ENCODE measurements at regions not wholly inside any gene's neighbourhood (a gene's known extent, or its start where the extent isn't known, plus 50 kb on each side); places are given as distances from the start of the nearest gene placed in this dataset.

- no peak for TF ChIP-seq EZH2phosphoT487 (IDR thresholded peaks at IDR 0.05; ENCODE audit: low read depth)
Observed at GRCh38 chr15:87576486-87577176, 679.9 kb downstream of the NTRK3 start.

GRCh38 chr15:87575896-87576473, 680.6 kb downstream of the NTRK3 start:
- no peaks in the 10 kb centered on the region for H3K36me3 ChIP-seq (replicated peaks; ENCODE audit: low read depth, low read length)
- no peak overlapping the region for H3K4me3 ChIP-seq (ENCODE audit: low read length)
- TF ChIP-seq EZH2phosphoT487 (IDR thresholded peaks at IDR 0.05; ENCODE audit: low read depth): no peak
- no peak for TF ChIP-seq CTCF (IDR thresholded peaks at IDR 0.05; ENCODE audit: low read depth, low read length)
- H3K79me2 ChIP-seq (ENCODE audit: low read length): no peaks in the 10 kb centered on the region
- no peaks in the 10 kb centered on the region for H3K9me3 ChIP-seq (ENCODE audit: insufficient read depth, low read length)
- no peak overlapping the region for H3K9ac ChIP-seq (ENCODE audit: low read length)
- no peak overlapping the region for H3K27ac ChIP-seq (ENCODE audit: low read length)
- no peaks in the 10 kb centered on the region for H3K4me1 ChIP-seq (ENCODE audit: low read length)
- H3K4me2 ChIP-seq (ENCODE audit: low read length): no peak overlapping the region
- no peak overlapping the region for H2AFZ ChIP-seq (ENCODE audit: low read depth, low read length)
- H4K20me1 ChIP-seq (ENCODE audit: insufficient read depth, low read length): no peaks in the 10 kb centered on the region
- no peaks in the 10 kb centered on the region for H3K27me3 ChIP-seq (ENCODE audit: low read depth, low read length)

More at GRCh38 chr15:87576486-87577176, 679.9 kb downstream of the NTRK3 start:
- no peak overlapping the region for H3K4me3 ChIP-seq (ENCODE audit: low read length)
- H3K4me2 ChIP-seq (ENCODE audit: low read length): no peak overlapping the region
- no peaks in the 10 kb centered on the region for H3K27me3 ChIP-seq (ENCODE audit: low read depth, low read length)
- no peak overlapping the region for H3K27ac ChIP-seq (ENCODE audit: low read length)
- H3K9ac ChIP-seq (ENCODE audit: low read length): no peak overlapping the region
- no peaks in the 10 kb centered on the region for H3K36me3 ChIP-seq (replicated peaks; ENCODE audit: low read depth, low read length)
- no peaks in the 10 kb centered on the region for H3K4me1 ChIP-seq (ENCODE audit: low read length)
- H3K9me3 ChIP-seq (ENCODE audit: insufficient read depth, low read length): no peaks in the 10 kb centered on the region
- H4K20me1 ChIP-seq (ENCODE audit: insufficient read depth, low read length): no peaks in the 10 kb centered on the region
- H3K79me2 ChIP-seq (ENCODE audit: low read length): no peaks in the 10 kb centered on the region
- no peak overlapping the region for H2AFZ ChIP-seq (ENCODE audit: low read depth, low read length)

GRCh38 chr15:87573534-87573933, 683.0 kb downstream of the NTRK3 start:
- H3K9me3 ChIP-seq (ENCODE audit: insufficient read depth, low read length): no peaks in the 10 kb centered on the region
- no peaks in the 10 kb centered on the region for H3K4me1 ChIP-seq (ENCODE audit: low read length)
- TF ChIP-seq CTCF (IDR thresholded peaks at IDR 0.05; ENCODE audit: low read depth, low read length): no peak
- TF ChIP-seq EZH2phosphoT487 (IDR thresholded peaks at IDR 0.05; ENCODE audit: low read depth): no peak
- H2AFZ ChIP-seq (ENCODE audit: low read depth, low read length): no peak overlapping the region
- H3K27ac ChIP-seq (ENCODE audit: low read length): no peak overlapping the region
- no peaks in the 10 kb centered on the region for H3K27me3 ChIP-seq (ENCODE audit: low read depth, low read length)
- no peak overlapping the region for H3K4me2 ChIP-seq (ENCODE audit: low read length)
- H3K4me3 ChIP-seq (ENCODE audit: low read length): no peak overlapping the region
- no peaks in the 10 kb centered on the region for H3K36me3 ChIP-seq (replicated peaks; ENCODE audit: low read depth, low read length)
- H4K20me1 ChIP-seq (ENCODE audit: insufficient read depth, low read length): no peaks in the 10 kb centered on the region
- no peaks in the 10 kb centered on the region for H3K79me2 ChIP-seq (ENCODE audit: low read length)
- no peak overlapping the region for H3K9ac ChIP-seq (ENCODE audit: low read length)

GRCh38 chr15:87573039-87573438, 683.5 kb downstream of the NTRK3 start:
- H3K36me3 ChIP-seq (replicated peaks; ENCODE audit: low read depth, low read length): no peaks in the 10 kb centered on the region
- H3K9ac ChIP-seq (ENCODE audit: low read length): no peak overlapping the region
- no peak overlapping the region for H3K27ac ChIP-seq (ENCODE audit: low read length)
- H4K20me1 ChIP-seq (ENCODE audit: insufficient read depth, low read length): no peaks in the 10 kb centered on the region
- H3K79me2 ChIP-seq (ENCODE audit: low read length): no peaks in the 10 kb centered on the region
- H3K4me3 ChIP-seq (ENCODE audit: low read length): no peak overlapping the region
- H3K9me3 ChIP-seq (ENCODE audit: insufficient read depth, low read length): no peaks in the 10 kb centered on the region
- no peak overlapping the region for H2AFZ ChIP-seq (ENCODE audit: low read depth, low read length)
- H3K4me2 ChIP-seq (ENCODE audit: low read length): no peak overlapping the region
- no peaks in the 10 kb centered on the region for H3K4me1 ChIP-seq (ENCODE audit: low read length)
- TF ChIP-seq EZH2phosphoT487 (IDR thresholded peaks at IDR 0.05; ENCODE audit: low read depth) (no peak), CTCF (IDR thresholded peaks at IDR 0.05; ENCODE audit: low read depth, low read length) (no peak)
- H3K27me3 ChIP-seq (ENCODE audit: low read depth, low read length): no peaks in the 10 kb centered on the region
